ENCODE measurements at regions not wholly inside any gene's neighbourhood (a gene's known extent, or its start where the extent isn't known, plus 50 kb on each side); places are given as distances from the start of the nearest gene placed in this dataset.

GRCh38 chr1:229991724-229992333 is 75.2 kb upstream of the GALNT2 start (continued):
- TF ChIP-seq SP4 (IDR thresholded peaks at IDR 0.05; ENCODE audit: low read length): no peak
- TF ChIP-seq, protein P1, sequence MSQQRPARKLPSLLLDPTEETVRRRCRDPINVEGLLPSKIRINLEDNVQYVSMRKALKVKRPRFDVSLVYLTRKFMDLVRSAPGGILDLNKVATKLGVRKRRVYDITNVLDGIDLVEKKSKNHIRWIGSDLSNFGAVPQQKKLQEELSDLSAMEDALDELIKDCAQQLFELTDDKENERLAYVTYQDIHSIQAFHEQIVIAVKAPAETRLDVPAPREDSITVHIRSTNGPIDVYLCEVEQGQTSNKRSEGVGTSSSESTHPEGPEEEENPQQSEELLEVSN (IDR thresholded peaks at IDR 0.05): no peak
